ENCODE measurements at regions not wholly inside any gene's neighbourhood (a gene's known extent, or its start where the extent isn't known, plus 50 kb on each side); places are given as distances from the start of the nearest gene placed in this dataset.

GRCh38 chr9:86893811-86894490 lies 53.4 kb downstream of the GAS1 start:
- DNase-seq, result no peak

GRCh38 chr9:86892576-86892975 lies 54.7 kb downstream of the GAS1 start:
- DNase-seq, result no peak

- no peak for DNase-seq
Observed at GRCh38 chr9:86891886-86892437, 55.3 kb downstream of the GAS1 start.

- DNase-seq, result no peak
Observed at GRCh38 chr9:86891091-86891490, 56.2 kb downstream of the GAS1 start.

- no peak for DNase-seq
Observed at GRCh38 chr9:86885232-86885631, 62.1 kb downstream of the GAS1 start.

GRCh38 chr9:86876621-86877196 lies 70.6 kb downstream of the GAS1 start:
- DNase-seq, result no peak

- DNase-seq, result no peak
Observed at GRCh38 chr9:86868616-86869015, 78.7 kb downstream of the GAS1 start.

GRCh38 chr9:86867804-86868313 lies 79.4 kb downstream of the GAS1 start:
- peak in 1 of 3 donors; percentile 24 for DNase-seq

GRCh38 chr9:86865952-86866351 lies 81.4 kb downstream of the GAS1 start:
- no peak for DNase-seq

- DNase-seq, result peak in 2 of 3 donors; percentile 24 to 64
Observed at GRCh38 chr9:86860006-86860405, 87.3 kb downstream of the GAS1 start.

- no peak for DNase-seq
Observed at GRCh38 chr9:86859056-86859455, 88.2 kb downstream of the GAS1 start.

- peak in 1 of 3 donors; percentile 42 for DNase-seq
Observed at GRCh38 chr9:86858009-86858408, 89.3 kb downstream of the GAS1 start.

GRCh38 chr9:86856259-86856658 lies 91.0 kb downstream of the GAS1 start:
- no peak for DNase-seq

GRCh38 chr9:86854898-86855523 lies 92.3 kb downstream of the GAS1 start:
- peak; percentile 88 to 94 (median 89) for DNase-seq

- peak in 1 of 3 donors; percentile 38 for DNase-seq
Observed at GRCh38 chr9:86846656-86847055, 100.7 kb downstream of the GAS1 start.

- DNase-seq, result peak in 2 of 3 donors; percentile 58 to 73
Observed at GRCh38 chr9:86843206-86843605, 104.1 kb downstream of the GAS1 start.

GRCh38 chr9:86842573-86842972 lies 104.7 kb downstream of the GAS1 start:
- peak in 1 of 3 donors; percentile 39 for DNase-seq

- DNase-seq, result no peak
Observed at GRCh38 chr9:86839522-86839921, 107.8 kb downstream of the GAS1 start.

- DNase-seq, result peak in 1 of 3 donors; percentile 65
Observed at GRCh38 chr9:86838519-86839497, 108.5 kb downstream of the GAS1 start.

- DNase-seq, result no peak
Observed at GRCh38 chr9:86837345-86837744, 110.0 kb downstream of the GAS1 start.

GRCh38 chr9:86836797-86837196 lies 110.5 kb downstream of the GAS1 start:
- DNase-seq, result no peak

All from muscle of back (tissue), 3 donors.